ENCODE measurements at regions not wholly inside any gene's neighbourhood (a gene's known extent, or its start where the extent isn't known, plus 50 kb on each side); places are given as distances from the start of the nearest gene placed in this dataset.

- TF ChIP-seq CTCF (IDR thresholded peaks at IDR 0.05) (no peak), POLR2A (IDR thresholded peaks at IDR 0.05) (no peak)
Observed at GRCh38 chr12:126483145-126484068, 1418.2 kb downstream of the AACS start.
